Stimulated activated naive CD8-positive, alpha-beta T cell treated with anti-CD3 and anti-CD28 coated beads, Interleukin-15, Interleukin-2, amounts not matched to agents 100 ng/mL and 50 ng/mL, for 24 hours (primary cell): ENCODE measurements at regions not wholly inside any gene's neighbourhood (a gene's known extent, or its start where the extent isn't known, plus 50 kb on each side); places are given as distances from the start of the nearest gene placed in this dataset.
"Not testable (repeated sequence)": the region's sequence is repeated elsewhere in the genome, so short reads cannot be mapped to it uniquely, and the experiment has no call there.

Experiments used
- H3K27ac Mint-ChIP-seq: one replicate; pipeline ENCODE4 v1.8.0; 2021; ENCODE audit warnings: mild to moderate bottlenecking, mixed read lengths
- H3K27me3 Mint-ChIP-seq: one replicate; pipeline ENCODE4 v1.8.0; 2021; ENCODE audit warnings: mixed read lengths
- H3K36me3 Mint-ChIP-seq: one replicate; pipeline ENCODE4 v1.8.0; 2021; ENCODE audit warnings: low read depth, mixed read lengths
- H3K4me1 Mint-ChIP-seq: one replicate; pipeline ENCODE4 v1.8.0; 2021; ENCODE audit warnings: low read depth, mixed read lengths
- H3K4me3 Mint-ChIP-seq: one replicate; pipeline ENCODE4 v1.8.0; 2021; ENCODE audit warnings: mild to moderate bottlenecking, mixed read lengths
- H3K9me3 Mint-ChIP-seq: one replicate; pipeline ENCODE4 v1.8.0; 2021; ENCODE audit warnings: mixed read lengths

- no peak overlapping the region for H3K27ac Mint-ChIP-seq
- H3K36me3 Mint-ChIP-seq: no peaks in the 10 kb centered on the region
- H3K4me3 Mint-ChIP-seq: no peak overlapping the region
- peaks cover 31% of the 10 kb centered on the region for H3K27me3 Mint-ChIP-seq
- no peaks in the 10 kb centered on the region for H3K4me1 Mint-ChIP-seq
- H3K9me3 Mint-ChIP-seq: no peaks in the 10 kb centered on the region
Measured at GRCh38 chr5:39928709-39929108, 503.9 kb upstream of the DAB2 start.

GRCh38 chr5:39919876-39920275, 495.1 kb upstream of the DAB2 start:
- Mint-ChIP-seq H3K4me3 (no peak overlapping the region), H3K36me3 (no peaks in the 10 kb centered on the region), H3K27me3 (peaks cover 2% of the 10 kb centered on the region), H3K9me3 (peaks cover 4% of the 10 kb centered on the region), H3K4me1 (no peaks in the 10 kb centered on the region), H3K27ac (no peak overlapping the region)

- Mint-ChIP-seq H3K36me3 (no peaks in the 10 kb centered on the region), H3K9me3 (peaks cover 9% of the 10 kb centered on the region), H3K4me3 (no peak overlapping the region), H3K27ac (no peak overlapping the region), H3K4me1 (no peaks in the 10 kb centered on the region), H3K27me3 (peaks cover 26% of the 10 kb centered on the region)
Measured at GRCh38 chr5:39912906-39913305, 488.1 kb upstream of the DAB2 start.

GRCh38 chr5:39907267-39907951, 482.6 kb upstream of the DAB2 start:
- H3K4me3 Mint-ChIP-seq, H3K9me3 Mint-ChIP-seq, H3K4me1 Mint-ChIP-seq, H3K36me3 Mint-ChIP-seq, H3K27ac Mint-ChIP-seq: not testable (repeated sequence)
- H3K27me3 Mint-ChIP-seq: peaks cover 25% of the 10 kb centered on the region

- Mint-ChIP-seq H3K4me1 (no peaks in the 10 kb centered on the region), H3K36me3 (no peaks in the 10 kb centered on the region), H3K27me3 (peaks cover 29% of the 10 kb centered on the region), H3K4me3 (no peak overlapping the region), H3K9me3 (peaks cover 5% of the 10 kb centered on the region), H3K27ac (no peak overlapping the region)
Measured at GRCh38 chr5:39906146-39906545, 481.4 kb upstream of the DAB2 start.

DNA sequence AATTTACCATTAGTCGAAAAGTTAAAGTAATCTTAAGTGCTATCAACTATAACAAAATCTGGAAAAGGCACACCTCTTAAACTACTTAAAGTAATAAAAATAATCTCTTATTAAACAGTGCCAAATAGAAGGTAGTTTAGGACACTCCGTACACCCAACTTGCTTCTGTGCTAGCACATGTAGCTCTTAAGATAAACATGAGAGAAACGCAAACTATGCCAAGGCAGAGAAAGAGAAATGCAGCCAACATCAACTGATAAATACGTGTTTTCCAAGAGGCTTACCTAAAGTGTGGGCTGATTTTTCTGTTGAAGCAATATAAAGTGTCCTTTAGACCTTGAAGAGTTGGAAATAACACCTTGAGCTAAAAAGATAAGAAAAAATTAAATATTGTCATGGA, 480.6 kb upstream of the DAB2 start:
- no peaks in the 10 kb centered on the region for H3K4me1 Mint-ChIP-seq
- peaks cover 29% of the 10 kb centered on the region for H3K27me3 Mint-ChIP-seq
- H3K9me3 Mint-ChIP-seq: peaks cover 5% of the 10 kb centered on the region
- no peaks in the 10 kb centered on the region for H3K36me3 Mint-ChIP-seq
- no peak overlapping the region for H3K27ac Mint-ChIP-seq
- no peak overlapping the region for H3K4me3 Mint-ChIP-seq

DNA sequence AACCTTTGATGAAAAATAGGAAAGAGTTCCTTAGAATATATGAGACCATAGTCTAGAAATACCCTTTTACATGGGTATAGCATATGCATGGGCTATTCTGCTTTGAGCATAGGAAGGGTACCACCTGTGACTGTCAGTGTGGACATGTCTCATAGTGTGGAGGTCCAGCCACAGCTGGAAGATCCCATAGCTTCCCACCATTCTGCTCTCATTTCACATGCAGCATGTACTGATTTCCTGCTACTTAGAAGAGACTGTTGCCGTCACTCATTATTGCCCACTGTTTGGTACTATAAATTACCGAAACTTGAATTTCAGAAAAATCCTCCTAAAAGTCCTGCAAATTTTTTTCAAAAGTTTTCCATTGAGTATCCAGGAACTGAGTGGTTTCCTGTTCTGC, 477.8 kb upstream of the DAB2 start:
- H3K27ac Mint-ChIP-seq: no peak overlapping the region
- peaks cover 13% of the 10 kb centered on the region for H3K27me3 Mint-ChIP-seq
- H3K4me1 Mint-ChIP-seq: no peaks in the 10 kb centered on the region
- no peaks in the 10 kb centered on the region for H3K36me3 Mint-ChIP-seq
- H3K9me3 Mint-ChIP-seq: no peaks in the 10 kb centered on the region
- H3K4me3 Mint-ChIP-seq: no peak overlapping the region

- Mint-ChIP-seq H3K9me3 (no peaks in the 10 kb centered on the region), H3K4me1 (no peaks in the 10 kb centered on the region), H3K4me3 (no peak overlapping the region), H3K27me3 (peaks cover 12% of the 10 kb centered on the region), H3K36me3 (no peaks in the 10 kb centered on the region), H3K27ac (no peak overlapping the region)
Measured at GRCh38 chr5:39898731-39899130, 474.0 kb upstream of the DAB2 start.

- H3K4me1 Mint-ChIP-seq: no peaks in the 10 kb centered on the region
- H3K27ac Mint-ChIP-seq: no peak overlapping the region
- H3K36me3 Mint-ChIP-seq: no peaks in the 10 kb centered on the region
- H3K4me3 Mint-ChIP-seq: no peak overlapping the region
- no peaks in the 10 kb centered on the region for H3K9me3 Mint-ChIP-seq
- H3K27me3 Mint-ChIP-seq: peaks cover 9% of the 10 kb centered on the region
Measured at GRCh38 chr5:39896706-39897105, 471.9 kb upstream of the DAB2 start.

DNA sequence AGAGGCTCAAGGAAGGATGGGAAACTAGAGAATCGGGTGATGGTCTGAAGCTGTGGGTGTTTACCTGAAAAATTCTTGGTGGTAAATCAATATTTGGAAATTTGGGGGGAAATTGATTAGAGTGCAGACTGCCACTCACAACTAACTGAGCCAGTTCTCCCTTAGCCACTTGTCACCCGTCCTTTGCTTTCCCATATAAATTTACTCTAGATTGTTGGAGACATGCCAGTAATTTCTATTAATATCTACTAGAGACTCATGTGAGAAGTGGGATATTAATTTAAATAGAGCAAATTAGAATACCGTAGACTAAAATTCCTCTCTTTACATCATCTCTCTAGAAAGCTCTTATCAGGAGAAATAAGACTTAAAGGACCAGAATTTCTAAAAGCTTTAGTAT, 471.3 kb upstream of the DAB2 start:
- H3K4me1 Mint-ChIP-seq: no peaks in the 10 kb centered on the region
- H3K27ac Mint-ChIP-seq: no peak overlapping the region
- no peak overlapping the region for H3K4me3 Mint-ChIP-seq
- H3K27me3 Mint-ChIP-seq: peaks cover 8% of the 10 kb centered on the region
- H3K9me3 Mint-ChIP-seq: no peaks in the 10 kb centered on the region
- no peaks in the 10 kb centered on the region for H3K36me3 Mint-ChIP-seq

- Mint-ChIP-seq H3K4me3 (no peak overlapping the region), H3K27ac (no peak overlapping the region), H3K36me3 (no peaks in the 10 kb centered on the region), H3K27me3 (peaks cover 8% of the 10 kb centered on the region), H3K9me3 (no peaks in the 10 kb centered on the region), H3K4me1 (no peaks in the 10 kb centered on the region)
Measured at GRCh38 chr5:39892708-39893107, 467.9 kb upstream of the DAB2 start.

DNA sequence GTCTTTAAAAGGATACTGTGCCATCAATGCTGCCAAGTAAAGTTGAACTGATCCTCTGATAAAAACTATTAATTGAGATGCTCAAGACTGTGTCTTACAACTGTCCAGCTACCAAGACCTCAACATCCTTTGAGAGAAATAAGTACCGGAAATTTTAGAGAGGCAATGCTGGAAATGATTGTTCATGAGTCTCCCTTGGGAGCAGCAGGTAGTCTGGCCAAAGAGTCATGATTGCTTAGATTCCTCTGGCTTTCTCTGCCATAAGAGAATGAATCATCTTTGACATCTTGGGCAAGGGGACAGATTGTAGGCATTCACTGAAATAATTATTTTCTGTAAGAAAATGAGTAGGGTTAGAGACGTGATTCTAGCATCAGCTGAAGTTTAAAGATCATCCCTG, 466.6 kb upstream of the DAB2 start:
- no peaks in the 10 kb centered on the region for H3K4me1 Mint-ChIP-seq
- no peaks in the 10 kb centered on the region for H3K36me3 Mint-ChIP-seq
- H3K9me3 Mint-ChIP-seq: no peaks in the 10 kb centered on the region
- H3K27ac Mint-ChIP-seq: no peak overlapping the region
- peaks cover 8% of the 10 kb centered on the region for H3K27me3 Mint-ChIP-seq
- H3K4me3 Mint-ChIP-seq: no peak overlapping the region

- H3K27ac Mint-ChIP-seq: no peak overlapping the region
- no peaks in the 10 kb centered on the region for H3K36me3 Mint-ChIP-seq
- H3K4me1 Mint-ChIP-seq: no peaks in the 10 kb centered on the region
- peaks cover 32% of the 10 kb centered on the region for H3K27me3 Mint-ChIP-seq
- H3K9me3 Mint-ChIP-seq: no peaks in the 10 kb centered on the region
- H3K4me3 Mint-ChIP-seq: no peak overlapping the region
Measured at GRCh38 chr5:39880985-39881384, 456.2 kb upstream of the DAB2 start.

DNA sequence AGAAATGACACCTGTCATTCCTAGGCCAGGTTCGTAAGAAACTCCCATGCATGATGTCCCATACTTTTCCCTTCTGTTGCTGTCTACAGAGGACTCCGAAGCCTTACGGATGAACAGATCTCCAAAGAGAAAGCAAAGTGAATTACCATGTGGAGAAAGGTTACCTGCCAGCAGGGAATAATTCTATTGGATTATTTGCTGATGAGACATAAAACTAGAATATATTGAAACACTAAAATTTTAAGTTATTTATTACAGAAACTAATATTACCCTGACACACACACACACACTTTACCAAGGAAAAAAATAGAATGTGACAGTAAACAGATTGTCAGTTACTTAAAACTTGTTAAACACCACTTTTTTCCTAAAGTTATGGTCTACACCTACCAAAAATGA, 452.7 kb upstream of the DAB2 start:
- H3K27ac Mint-ChIP-seq: no peak overlapping the region

DNA sequence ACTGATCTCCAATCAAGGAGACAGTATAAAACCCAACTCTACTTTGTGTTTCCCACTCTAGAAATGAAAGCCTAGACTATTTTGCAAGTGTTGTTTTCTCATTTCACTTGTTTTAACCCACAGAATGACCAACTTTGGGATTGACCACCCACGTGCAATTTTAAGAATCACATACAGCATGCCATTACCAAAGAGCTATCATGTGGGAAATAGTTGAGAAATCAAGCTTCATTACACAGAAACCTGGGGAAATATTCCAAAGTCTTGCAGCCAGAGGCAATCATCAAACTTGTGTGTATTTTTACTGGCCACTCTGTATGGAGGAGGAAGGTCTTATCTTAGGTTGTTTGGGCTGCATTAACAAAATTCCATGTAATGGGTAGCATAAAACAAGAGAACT, 451.4 kb upstream of the DAB2 start:
- Mint-ChIP-seq H3K4me1 (no peaks in the 10 kb centered on the region), H3K9me3 (no peaks in the 10 kb centered on the region), H3K4me3 (no peak overlapping the region), H3K27ac (no peak overlapping the region), H3K36me3 (no peaks in the 10 kb centered on the region), H3K27me3 (peaks cover 32% of the 10 kb centered on the region)

More for the DNA sequence above, 452.7 kb upstream of the DAB2 start:
- no peak overlapping the region for H3K4me3 Mint-ChIP-seq
- H3K4me1 Mint-ChIP-seq: no peaks in the 10 kb centered on the region
- H3K36me3 Mint-ChIP-seq: no peaks in the 10 kb centered on the region
- H3K27me3 Mint-ChIP-seq: peaks cover 34% of the 10 kb centered on the region
- no peaks in the 10 kb centered on the region for H3K9me3 Mint-ChIP-seq

- peaks cover 10% of the 10 kb centered on the region for H3K9me3 Mint-ChIP-seq
- no peak overlapping the region for H3K27ac Mint-ChIP-seq
- H3K27me3 Mint-ChIP-seq: peaks cover 23% of the 10 kb centered on the region
- no peaks in the 10 kb centered on the region for H3K4me1 Mint-ChIP-seq
- H3K4me3 Mint-ChIP-seq: no peak overlapping the region
- no peaks in the 10 kb centered on the region for H3K36me3 Mint-ChIP-seq
Measured at GRCh38 chr5:39870137-39870536, 445.4 kb upstream of the DAB2 start.
